ENCODE measurements at regions not wholly inside any gene's neighbourhood (a gene's known extent, or its start where the extent isn't known, plus 50 kb on each side); places are given as distances from the start of the nearest gene placed in this dataset.

DNA sequence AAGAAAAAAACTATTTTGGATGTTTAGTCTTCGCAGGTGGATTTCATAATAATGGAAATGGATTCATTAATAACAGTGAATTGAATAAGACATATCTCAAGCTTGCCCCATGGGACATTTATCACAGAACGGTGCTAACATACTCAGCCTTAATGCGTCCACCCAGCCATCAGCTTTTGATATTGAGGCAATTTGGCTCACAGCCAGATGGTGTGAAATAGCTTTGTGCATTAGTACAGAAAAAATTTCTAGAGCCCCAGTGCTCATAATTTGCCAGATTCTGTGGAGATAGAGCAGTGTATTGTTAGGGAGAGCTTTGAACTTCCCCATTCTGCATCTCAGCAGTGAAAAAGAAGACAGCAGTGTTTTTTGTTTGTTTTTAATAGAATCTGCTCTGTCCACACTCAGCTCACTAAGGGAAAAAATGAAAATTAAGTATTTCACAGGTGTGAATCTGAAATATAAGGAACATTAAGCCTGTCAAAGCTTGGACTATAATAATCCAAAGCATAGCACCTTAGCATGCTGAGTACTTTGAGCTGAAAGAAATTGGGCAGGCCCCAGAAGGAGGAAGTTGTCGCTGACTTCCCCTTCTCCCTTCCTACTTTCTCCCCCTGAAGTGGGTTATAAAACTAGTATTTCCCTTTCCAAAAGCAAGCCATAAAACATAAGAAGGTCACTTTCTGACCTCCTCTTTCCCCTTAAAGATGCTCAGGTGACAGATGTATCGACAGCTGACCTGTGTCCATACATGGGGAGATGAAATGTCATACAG lies 295.8 kb downstream of the MAGEB5 start:
- TF ChIP-seq, protein P1, sequence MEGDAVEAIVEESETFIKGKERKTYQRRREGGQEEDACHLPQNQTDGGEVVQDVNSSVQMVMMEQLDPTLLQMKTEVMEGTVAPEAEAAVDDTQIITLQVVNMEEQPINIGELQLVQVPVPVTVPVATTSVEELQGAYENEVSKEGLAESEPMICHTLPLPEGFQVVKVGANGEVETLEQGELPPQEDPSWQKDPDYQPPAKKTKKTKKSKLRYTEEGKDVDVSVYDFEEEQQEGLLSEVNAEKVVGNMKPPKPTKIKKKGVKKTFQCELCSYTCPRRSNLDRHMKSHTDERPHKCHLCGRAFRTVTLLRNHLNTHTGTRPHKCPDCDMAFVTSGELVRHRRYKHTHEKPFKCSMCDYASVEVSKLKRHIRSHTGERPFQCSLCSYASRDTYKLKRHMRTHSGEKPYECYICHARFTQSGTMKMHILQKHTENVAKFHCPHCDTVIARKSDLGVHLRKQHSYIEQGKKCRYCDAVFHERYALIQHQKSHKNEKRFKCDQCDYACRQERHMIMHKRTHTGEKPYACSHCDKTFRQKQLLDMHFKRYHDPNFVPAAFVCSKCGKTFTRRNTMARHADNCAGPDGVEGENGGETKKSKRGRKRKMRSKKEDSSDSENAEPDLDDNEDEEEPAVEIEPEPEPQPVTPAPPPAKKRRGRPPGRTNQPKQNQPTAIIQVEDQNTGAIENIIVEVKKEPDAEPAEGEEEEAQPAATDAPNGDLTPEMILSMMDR (IDR thresholded peaks at IDR 0.05): no peak
- no peak for TF ChIP-seq POLR2A (IDR thresholded peaks at IDR 0.05)

Data from lower leg skin (tissue), 3 donors.